Motor neuron (in vitro differentiated cells): ENCODE measurements at regions not wholly inside any gene's neighbourhood (a gene's known extent, or its start where the extent isn't known, plus 50 kb on each side); places are given as distances from the start of the nearest gene placed in this dataset.

ENCODE experiments used
- ATAC-seq, 8 experiments: fragments of 200-7000 bp; cut with Tn5 transposase; replicated peaks in 6 of 8; 2 replicates each; pipeline ENCODE4 v1.8.0; 2021; ENCODE audit warnings: mild to moderate bottlenecking in 8 of 8, moderate library complexity in 8 of 8
- H3K27ac ChIP-seq, 2 donors: fragments of 250-450 bp; sonication (Bioruptor Pico); 2 replicates each; pipeline ENCODE4 v1.9.0; 2021; ENCODE audit warnings: antibody characterized with exemption in 2 of 2, mild to moderate bottlenecking in 2 of 2, moderate library complexity in 1 of 2
- H3K4me1 ChIP-seq, 2 donors: fragments of 250-450 bp; sonication (Bioruptor Pico); replicated peaks in 1 of 2; 2 replicates each; pipeline ENCODE4 v1.6.1; 2021; ENCODE audit warnings: antibody characterized with exemption in 2 of 2, mild to moderate bottlenecking in 2 of 2, moderate library complexity in 1 of 2
- H3K4me3 ChIP-seq, 5 donors: fragments of 250-450 bp; sonication (Bioruptor Pico); 2 replicates each; pipeline ENCODE4 v1.9.0; 2021; ENCODE audit warnings: antibody characterized with exemption in 5 of 5, mild to moderate bottlenecking in 5 of 5, moderate library complexity in 4 of 5
- WGBS, 10 experiments: fragments of 450-650 bp; shearing (Covaris generic); methylation state at CpG; one replicate each; pipeline ENCODE4 v1.0.0; 2022; 5-methylcytosine and 5-hydroxymethylcytosine counted together
- in situ Hi-C, 9 experiments: fragments of 400-800 bp; cut with MboI; loops; one replicate each; pipeline ENCODE4 v1.15.0; 2021; ENCODE audit warnings: low sequenced_read_pairs in 9 of 9, low pct_unique_long_range_greater_than_20kb in 2 of 9; ENCODE audit not compliant: unreplicated experiment in 9 of 9

DNA sequence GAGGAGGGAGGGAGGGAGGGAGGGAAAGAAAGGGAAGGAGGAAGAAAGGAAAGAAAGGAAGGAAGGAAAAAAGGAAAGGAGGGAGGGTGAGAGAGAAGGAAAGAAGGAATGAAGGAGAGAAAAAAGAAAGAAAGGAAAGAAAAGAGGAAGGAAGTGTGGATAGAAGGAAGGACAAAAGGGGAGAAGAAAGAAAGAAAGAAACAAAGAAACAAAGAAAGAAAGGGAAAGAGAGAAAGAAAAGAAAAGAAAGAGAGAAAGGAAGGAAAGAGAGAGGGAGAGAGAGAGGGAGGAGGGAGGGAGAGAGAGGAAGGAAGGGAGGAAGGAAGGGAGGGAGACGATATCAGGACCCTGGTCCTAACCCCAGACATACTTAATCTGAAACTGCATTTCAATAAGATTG is 146.2 kb upstream of the ZC3H11B start:
- in situ Hi-C loops: no loop called here
- H3K4me3 ChIP-seq: no peak overlapping the region
- H3K4me1 ChIP-seq: no peaks in the 10 kb centered on the region
- ATAC-seq: no peak
- H3K27ac ChIP-seq: no peak overlapping the region
- WGBS, 10 experiments: 46 to 90% (median 71%) methylated on average over 1 of the region's 1 CpG; no CpG with 5 or more reads in 6 of the 10 experiments

- in situ Hi-C loops: no loop called here
- H3K4me1 ChIP-seq: no peaks in the 10 kb centered on the region
- 0 to 100% (median 83%) methylated on average over 1 to 5 of the region's 5 CpGs; no CpG with 5 or more reads in 3 of the 10 experiments for WGBS, 10 experiments
Measured at GRCh38 chr1:219757890-219758289, 145.0 kb upstream of the ZC3H11B start.

DNA sequence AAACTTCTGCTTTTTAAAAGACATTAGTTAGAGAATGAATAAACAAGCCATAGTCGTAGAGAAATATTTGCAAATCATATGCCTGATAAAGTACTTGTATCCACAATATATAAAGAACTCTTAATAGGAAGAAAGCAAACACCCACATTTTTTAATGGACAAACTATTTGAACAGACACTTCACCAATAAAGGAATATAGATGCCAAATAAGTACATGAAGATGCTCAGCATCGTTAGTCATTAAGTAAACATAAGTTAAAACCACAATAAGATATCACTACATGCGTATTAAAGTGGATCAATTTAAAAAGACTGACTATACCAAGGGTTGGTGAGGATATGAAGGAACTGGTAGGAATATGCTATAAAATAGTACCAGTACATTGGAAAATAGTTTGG is 142.3 kb upstream of the ZC3H11B start:
- Histone ChIP-seq H3K4me3 (no peak overlapping the region), H3K27ac (no peak overlapping the region), H3K4me1 (no peaks in the 10 kb centered on the region)
- 46 to 100% (median 94%) methylated on average over 1 to 3 of the region's 3 CpGs for WGBS, 10 experiments
- in situ Hi-C loops: no loop called here
- ATAC-seq: no peak

More at GRCh38 chr1:219757890-219758289, 145.0 kb upstream of the ZC3H11B start:
- no peak overlapping the region for H3K27ac ChIP-seq
- H3K4me3 ChIP-seq: no peak overlapping the region
- no peak for ATAC-seq

GRCh38 chr1:219754767-219755166 is 141.9 kb upstream of the ZC3H11B start:
- H3K4me3 ChIP-seq: no peak overlapping the region
- H3K27ac ChIP-seq: no peak overlapping the region
- WGBS, 10 experiments: 60 to 100% (median 89%) methylated on average over 1 to 2 of the region's 2 CpGs; no CpG with 5 or more reads in 1 of the 10 experiments
- H3K4me1 ChIP-seq: no peaks in the 10 kb centered on the region
- in situ Hi-C loops: no loop called here
- no peak for ATAC-seq

DNA sequence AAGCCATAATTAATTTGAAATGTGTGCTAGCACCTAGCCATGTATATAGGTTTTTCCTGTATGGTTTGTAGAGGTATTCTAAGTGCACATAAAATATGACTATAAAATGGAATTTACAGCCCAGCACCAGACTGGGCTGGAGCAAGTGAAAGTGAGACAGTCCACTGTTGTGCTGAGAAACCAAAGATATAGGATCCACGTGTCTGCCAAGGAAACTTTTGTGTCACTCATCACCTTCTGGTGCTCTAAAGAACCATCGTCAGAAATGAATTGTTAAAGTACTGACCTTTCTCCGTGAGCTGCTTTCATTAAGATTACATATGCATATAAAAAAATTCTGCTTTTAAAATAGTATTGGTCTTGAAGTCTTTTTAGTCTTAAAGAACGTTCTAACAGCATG is 141.0 kb upstream of the ZC3H11B start:
- no peak for ATAC-seq
- Histone ChIP-seq H3K4me3 (no peak overlapping the region), H3K4me1 (no peaks in the 10 kb centered on the region), H3K27ac (no peak overlapping the region)
- 3 to 91% (median 78%) methylated on average over 2 to 4 of the region's 4 CpGs for WGBS, 10 experiments
- in situ Hi-C loops: no loop called here

- H3K4me3 ChIP-seq: no peak overlapping the region
- in situ Hi-C loops: no loop called here
- ATAC-seq: no peak
- H3K4me1 ChIP-seq: peaks cover 5 to 12% of the 10 kb centered on the region in 2 donors
- WGBS, 10 experiments: 0 to 65% (median 0%) methylated on average over 1 of the region's 1 CpG; no CpG with 5 or more reads in 1 of the 10 experiments
- no peak overlapping the region for H3K27ac ChIP-seq
Measured at GRCh38 chr1:219752645-219753044, 139.7 kb upstream of the ZC3H11B start.

DNA sequence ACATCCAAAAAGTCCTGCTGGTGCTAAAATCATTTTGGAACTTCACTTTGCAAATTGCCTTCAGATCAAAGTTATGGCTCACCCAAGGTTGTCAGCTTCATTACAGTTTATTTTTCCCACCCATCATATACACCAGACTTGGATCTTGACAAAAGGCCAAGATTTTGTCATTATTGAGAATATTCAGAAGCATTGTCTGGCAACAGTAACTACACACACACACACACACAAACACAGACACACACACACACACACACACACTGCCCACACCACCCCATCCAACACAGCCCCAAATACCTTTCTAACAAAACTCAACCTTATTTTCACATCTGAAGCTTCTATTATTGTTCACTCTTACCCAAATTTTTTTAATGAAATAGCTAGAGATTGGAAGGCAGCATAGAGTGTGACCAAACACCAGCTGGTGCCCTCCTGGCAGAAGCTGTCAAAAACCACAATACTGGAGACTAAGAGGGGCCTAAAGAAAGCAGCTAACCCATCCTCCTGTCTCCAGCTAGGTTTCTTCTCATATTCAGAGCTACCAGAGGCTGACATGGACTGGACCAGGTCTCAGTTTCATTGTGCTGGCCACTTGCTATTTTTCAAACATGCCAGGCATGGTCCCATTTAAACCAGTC is 139.1 kb upstream of the ZC3H11B start:
- no peak overlapping the region for H3K4me3 ChIP-seq
- peaks cover 8 to 15% of the 10 kb centered on the region in 2 donors for H3K4me1 ChIP-seq
- no peak overlapping the region for H3K27ac ChIP-seq
- in situ Hi-C loops: no loop called here
- peak in 2 of 8 experiments; percentile 52 to 62 for ATAC-seq

GRCh38 chr1:219749370-219749769 is 136.5 kb upstream of the ZC3H11B start:
- WGBS, 10 experiments: 0 to 100% (median 86%) methylated on average over 1 to 2 of the region's 2 CpGs; no CpG with 5 or more reads in 3 of the 10 experiments
- Histone ChIP-seq H3K4me1 (peaks cover 15 to 19% of the 10 kb centered on the region in 2 donors), H3K27ac (no peak overlapping the region), H3K4me3 (no peak overlapping the region)
- no peak for ATAC-seq
- in situ Hi-C loops: no loop called here

DNA sequence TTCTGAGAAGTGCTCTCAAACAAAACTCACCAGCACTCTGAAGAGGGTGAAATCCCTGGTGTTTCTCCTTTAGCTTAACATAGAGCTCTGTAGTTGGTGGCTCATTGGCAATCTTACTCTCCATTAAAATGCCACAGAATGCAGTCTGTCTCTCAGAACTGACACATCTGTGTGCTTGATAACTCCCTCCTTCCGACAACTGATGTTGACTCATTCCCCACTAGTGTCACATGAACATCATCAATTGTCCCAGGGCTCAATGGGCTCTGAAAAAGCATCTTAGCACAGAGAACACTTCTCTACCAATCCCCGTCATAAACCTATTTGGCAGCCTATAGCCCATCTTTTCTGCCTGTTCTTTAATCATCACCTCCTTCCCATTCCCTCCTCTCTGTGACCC is 133.2 kb upstream of the ZC3H11B start:
- in situ Hi-C loops: no loop called here
- no peak overlapping the region for H3K27ac ChIP-seq
- no peak overlapping the region for H3K4me3 ChIP-seq
- H3K4me1 ChIP-seq: peaks cover 15 to 19% of the 10 kb centered on the region in 2 donors
- 43 to 100% (median 86%) methylated on average over 1 to 2 of the region's 2 CpGs; no CpG with 5 or more reads in 3 of the 10 experiments for WGBS, 10 experiments
- peak in 3 of 8 experiments; percentile 45 to 71 (median 45) for ATAC-seq

GRCh38 chr1:219744652-219745469 is 132.0 kb upstream of the ZC3H11B start:
- WGBS, 10 experiments: 0 to 88% (median 49%) methylated on average over 1 to 3 of the region's 3 CpGs
- Histone ChIP-seq H3K4me1 (peaks cover 15 to 19% of the 10 kb centered on the region in 2 donors), H3K4me3 (no peak overlapping the region), H3K27ac (no peak overlapping the region)
- ATAC-seq: peak in 3 of 8 experiments; percentile 53 to 72 (median 65)
- in situ Hi-C loops: no loop called here

DNA sequence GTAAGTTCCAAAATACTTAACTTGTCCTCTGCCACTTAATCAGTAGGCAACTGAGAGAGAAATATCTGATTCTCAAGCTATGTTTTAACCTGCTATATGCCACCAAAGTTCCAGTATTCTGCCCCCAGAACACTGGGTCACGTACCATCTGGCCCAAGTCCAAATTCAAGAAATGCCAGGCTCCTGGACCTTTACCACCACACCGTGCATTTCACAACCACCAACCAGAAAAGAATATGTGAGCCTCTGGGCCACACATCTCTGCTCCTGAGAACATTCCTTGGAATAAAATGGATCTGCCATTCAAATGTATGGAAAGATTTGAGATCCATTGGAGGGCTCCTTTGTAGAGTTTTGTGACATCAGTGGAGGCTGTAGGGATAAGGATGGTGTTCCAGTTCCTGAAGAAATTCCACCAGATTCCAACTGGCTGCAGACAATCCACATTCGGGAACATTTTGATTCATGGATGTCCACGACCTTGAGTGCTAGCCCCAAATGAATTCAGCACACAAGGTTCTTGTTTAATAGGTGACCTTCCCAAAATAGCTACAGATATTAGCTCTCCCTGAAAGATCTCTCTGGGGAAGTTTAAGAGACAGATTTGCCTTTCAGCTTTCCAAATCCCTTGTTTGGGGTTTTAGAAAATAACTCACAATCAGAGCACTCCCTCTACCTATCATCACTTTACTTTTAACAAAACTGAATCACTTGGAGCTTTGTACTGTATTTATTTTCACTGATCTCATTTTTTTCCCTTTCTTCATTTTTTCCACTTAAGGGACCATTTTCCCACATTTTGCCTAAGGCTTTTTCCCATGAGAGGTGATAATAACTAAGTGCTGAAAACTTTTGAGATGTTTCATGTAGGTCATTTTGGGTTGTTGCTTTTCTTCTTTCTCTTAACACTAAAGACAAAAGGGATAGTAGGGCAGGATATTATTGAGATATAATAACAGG is 128.4 kb upstream of the ZC3H11B start:
- ATAC-seq: no peak
- WGBS, 10 experiments: 0 to 100% (median 91%) methylated on average over 1 to 3 of the region's 4 CpGs; no CpG with 5 or more reads in 2 of the 10 experiments

DNA sequence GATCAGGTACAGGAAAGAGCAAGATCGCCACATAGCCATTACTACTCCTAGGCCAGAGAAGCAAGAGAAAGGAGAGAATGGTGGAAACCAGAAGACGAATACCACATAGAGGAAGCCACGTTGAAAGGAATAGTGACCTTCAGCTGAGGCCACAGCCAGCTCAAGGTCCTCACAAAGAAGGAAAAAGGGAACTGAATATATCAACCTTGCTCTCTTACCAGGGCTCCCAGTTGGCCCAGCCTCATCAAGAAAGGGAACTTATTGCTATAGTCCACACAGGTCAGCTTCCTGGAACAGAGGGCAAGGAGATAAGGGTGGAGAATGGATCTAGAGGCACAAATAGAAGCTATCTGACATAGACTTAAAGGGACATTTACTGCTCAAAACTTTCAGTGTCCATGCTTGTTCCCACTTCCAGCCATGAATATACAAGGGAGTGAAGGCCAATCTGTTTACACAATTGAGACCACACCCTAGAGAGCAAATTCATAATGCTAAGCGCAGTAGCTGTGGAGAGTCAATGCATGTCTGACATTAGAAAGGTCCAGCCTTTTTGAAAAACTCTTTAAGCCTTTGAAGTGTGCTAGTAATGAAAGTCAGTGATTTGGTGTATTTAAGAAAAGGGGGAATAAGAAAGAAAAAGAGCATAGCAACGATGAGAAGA is 120.7 kb upstream of the ZC3H11B start:
- 7 to 100% (median 60%) methylated on average over 1 to 5 of the region's 5 CpGs for WGBS, 10 experiments
- Histone ChIP-seq H3K27ac (no peak overlapping the region), H3K4me1 (no peaks in the 10 kb centered on the region), H3K4me3 (no peak overlapping the region)
- ATAC-seq: peak in 3 of 8 experiments; percentile 90 to 98 (median 93)
- in situ Hi-C loops: no loop called here

More for the DNA sequence above, 128.4 kb upstream of the ZC3H11B start:
- in situ Hi-C loops: no loop called here
- H3K27ac ChIP-seq: no peak overlapping the region
- no peak overlapping the region for H3K4me3 ChIP-seq
- peaks cover 0 to 11% of the 10 kb centered on the region in 2 donors for H3K4me1 ChIP-seq
